SJCRH30 (cell line): ENCODE measurements at regions not wholly inside any gene's neighbourhood (a gene's known extent, or its start where the extent isn't known, plus 50 kb on each side); places are given as distances from the start of the nearest gene placed in this dataset.
A peak's percentile ranks its signal among the peaks of the same experiment; 100 is the strongest.

ENCODE experiments used
- DNase-seq, 2 experiments: peaks; one replicate each; pipeline ENCODE4 v3.0.0-alpha.2; 2015 to 2020
- H3K27ac ChIP-seq: fragments of 250-450 bp; sonication (Bioruptor Pico); 2 replicates; pipeline ENCODE4 v1.5.1; 2020; ENCODE audit warnings: mild to moderate bottlenecking, moderate library complexity
- H3K27me3 ChIP-seq: fragments of 250-450 bp; sonication (Bioruptor Pico); 2 replicates; pipeline ENCODE4 v1.5.1; 2020; ENCODE audit warnings: mild to moderate bottlenecking, moderate library complexity
- H3K36me3 ChIP-seq: fragments of 250-450 bp; sonication (Bioruptor Pico); 2 replicates; pipeline ENCODE4 v1.5.1; 2020; ENCODE audit warnings: mild to moderate bottlenecking, moderate library complexity
- H3K4me1 ChIP-seq: fragments of 250-450 bp; sonication (Bioruptor Pico); 2 replicates; pipeline ENCODE4 v1.5.1; 2020; ENCODE audit warnings: mild to moderate bottlenecking, moderate library complexity
- H3K4me3 ChIP-seq: fragments of 250-450 bp; sonication (Bioruptor Pico); 2 replicates; pipeline ENCODE4 v1.5.1; 2020; ENCODE audit warnings: mild to moderate bottlenecking, moderate library complexity
- H3K9me3 ChIP-seq: fragments of 250-450 bp; sonication (Bioruptor Pico); replicated peaks from 2 replicates; pipeline ENCODE4 v1.5.1; 2020; ENCODE audit warnings: mild to moderate bottlenecking, moderate library complexity

DNA sequence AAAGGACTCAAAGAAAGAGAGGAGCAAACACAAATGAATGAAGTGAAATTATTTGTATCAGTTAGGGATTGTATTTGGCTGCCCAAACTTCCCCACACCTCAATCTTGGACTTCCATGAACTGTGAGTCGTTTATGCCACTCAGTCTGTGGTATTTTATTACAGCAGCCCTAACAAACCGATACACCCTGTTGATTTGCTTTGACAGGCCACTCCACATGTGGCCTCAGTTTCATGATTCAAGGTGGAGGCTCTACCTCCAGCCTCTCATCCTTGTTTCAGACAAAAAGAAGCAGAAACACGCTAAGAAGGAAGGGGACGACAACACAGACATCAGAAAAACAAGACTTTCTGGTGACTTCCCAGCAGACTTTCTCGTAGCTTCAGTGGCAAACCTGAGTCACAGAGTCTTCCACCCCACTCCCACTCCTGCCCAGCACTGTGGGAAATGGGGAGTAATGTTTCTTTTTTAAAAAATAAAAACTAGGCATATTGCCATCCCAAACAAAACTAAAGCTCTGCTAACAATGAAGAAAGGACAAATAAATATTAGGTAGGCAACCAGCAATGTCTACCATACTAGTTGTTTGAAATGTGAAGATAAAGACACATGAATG, 52.2 kb upstream of the ABCA1 start:
- no peak for DNase-seq
- Histone ChIP-seq H3K27ac (no peak overlapping the region), H3K9me3 (no peaks in the 10 kb centered on the region), H3K4me1 (no peaks in the 10 kb centered on the region), H3K27me3 (no peaks in the 10 kb centered on the region), H3K36me3 (no peaks in the 10 kb centered on the region), H3K4me3 (no peak overlapping the region)

DNA sequence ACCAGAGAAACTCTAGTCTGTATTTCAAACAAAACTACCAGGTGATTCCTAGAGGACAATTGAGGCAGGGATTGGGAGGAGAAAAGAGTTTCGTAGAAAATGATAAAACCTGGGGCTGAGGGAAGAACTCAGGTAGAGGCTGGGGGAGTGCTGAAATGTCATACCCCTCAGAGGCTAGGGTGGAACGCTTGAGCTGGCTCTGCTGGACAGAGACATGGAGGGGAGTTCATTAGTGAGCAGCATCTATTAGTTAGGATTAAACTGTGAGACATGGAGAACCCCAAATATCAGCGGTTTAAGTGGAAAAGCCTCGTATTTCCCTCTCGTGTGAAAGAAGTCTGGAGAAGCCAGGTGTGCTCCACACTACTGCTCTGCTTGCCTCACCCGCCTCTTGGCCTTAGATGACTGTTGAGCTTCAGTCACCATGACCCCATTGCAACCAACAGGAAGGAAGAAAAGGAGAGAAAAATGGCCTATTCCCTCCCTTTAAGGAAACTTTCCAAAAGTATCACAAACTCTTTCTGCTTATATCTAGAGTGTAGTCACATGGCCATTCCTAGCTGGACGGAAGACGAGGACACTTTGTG, 53.7 kb upstream of the ABCA1 start:
- Histone ChIP-seq H3K9me3 (no peaks in the 10 kb centered on the region), H3K27ac (no peak overlapping the region), H3K36me3 (no peaks in the 10 kb centered on the region), H3K4me3 (no peak overlapping the region), H3K4me1 (no peaks in the 10 kb centered on the region), H3K27me3 (no peaks in the 10 kb centered on the region)
- DNase-seq = no peak

DNA sequence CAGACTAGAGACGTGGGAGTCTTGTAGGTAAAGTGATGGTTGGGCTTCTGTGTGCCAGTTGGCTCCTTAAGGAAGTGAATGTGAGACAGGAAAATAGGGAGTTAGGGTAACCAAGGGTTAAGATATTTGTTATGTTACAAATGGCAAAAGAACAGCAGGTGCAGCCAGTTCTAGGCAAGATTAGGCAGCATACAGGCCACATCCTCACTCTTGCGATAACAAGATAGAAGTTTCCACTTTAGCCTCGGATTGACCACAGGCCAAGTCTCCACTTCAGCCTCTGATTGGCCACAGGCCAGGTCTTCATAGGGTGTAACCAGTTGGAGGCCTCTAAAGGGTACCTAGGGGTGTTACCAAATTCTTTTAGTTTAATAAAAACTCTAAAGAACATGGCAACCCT, 54.6 kb upstream of the ABCA1 start:
- DNase-seq = no peak
- no peaks in the 10 kb centered on the region for H3K9me3 ChIP-seq
- no peaks in the 10 kb centered on the region for H3K4me1 ChIP-seq
- H3K4me3 ChIP-seq = no peak overlapping the region
- no peak overlapping the region for H3K27ac ChIP-seq
- no peaks in the 10 kb centered on the region for H3K27me3 ChIP-seq
- no peaks in the 10 kb centered on the region for H3K36me3 ChIP-seq

GRCh38 chr9:104983491-104983890, 55.5 kb upstream of the ABCA1 start:
- Histone ChIP-seq H3K4me3 (no peak overlapping the region), H3K27ac (no peak overlapping the region), H3K9me3 (no peaks in the 10 kb centered on the region), H3K4me1 (no peaks in the 10 kb centered on the region), H3K27me3 (no peaks in the 10 kb centered on the region), H3K36me3 (no peaks in the 10 kb centered on the region)
- DNase-seq = no peak

GRCh38 chr9:104984121-104984520, 56.2 kb upstream of the ABCA1 start:
- Histone ChIP-seq H3K4me3 (no peak overlapping the region), H3K36me3 (no peaks in the 10 kb centered on the region), H3K27me3 (no peaks in the 10 kb centered on the region), H3K27ac (no peak overlapping the region), H3K4me1 (no peaks in the 10 kb centered on the region), H3K9me3 (no peaks in the 10 kb centered on the region)
- DNase-seq = no peak

- no peaks in the 10 kb centered on the region for H3K36me3 ChIP-seq
- H3K9me3 ChIP-seq = no peaks in the 10 kb centered on the region
Measured at GRCh38 chr9:104984542-104984941, 56.6 kb upstream of the ABCA1 start.

DNA sequence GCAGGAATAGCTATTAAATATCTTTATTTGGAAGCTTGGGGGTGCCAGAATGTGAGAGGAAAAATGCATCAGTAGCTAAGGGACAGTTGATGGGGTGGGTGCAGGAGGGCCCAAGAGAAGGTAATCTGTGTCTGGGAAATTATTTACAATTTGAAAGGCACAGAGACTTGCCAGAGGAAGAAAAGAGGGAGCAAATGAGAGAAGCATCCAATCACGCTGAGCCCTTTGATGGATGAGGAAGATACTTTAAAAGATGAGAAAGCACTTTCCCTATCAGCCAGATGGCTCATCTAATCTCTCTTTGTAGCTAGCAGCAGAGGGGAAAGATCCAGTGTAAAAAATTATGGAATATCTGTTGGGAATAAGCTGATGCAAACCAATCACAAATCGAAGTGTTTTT, 57.0 kb upstream of the ABCA1 start:
- no peaks in the 10 kb centered on the region for H3K4me1 ChIP-seq
- no peaks in the 10 kb centered on the region for H3K9me3 ChIP-seq
- H3K36me3 ChIP-seq = no peaks in the 10 kb centered on the region
- no peak overlapping the region for H3K27ac ChIP-seq
- no peak for DNase-seq
- H3K27me3 ChIP-seq = no peaks in the 10 kb centered on the region
- no peak overlapping the region for H3K4me3 ChIP-seq

More at GRCh38 chr9:104984542-104984941, 56.6 kb upstream of the ABCA1 start:
- H3K27ac ChIP-seq = no peak overlapping the region
- no peaks in the 10 kb centered on the region for H3K4me1 ChIP-seq
- H3K27me3 ChIP-seq = no peaks in the 10 kb centered on the region
- no peak overlapping the region for H3K4me3 ChIP-seq
- DNase-seq = no peak

DNA sequence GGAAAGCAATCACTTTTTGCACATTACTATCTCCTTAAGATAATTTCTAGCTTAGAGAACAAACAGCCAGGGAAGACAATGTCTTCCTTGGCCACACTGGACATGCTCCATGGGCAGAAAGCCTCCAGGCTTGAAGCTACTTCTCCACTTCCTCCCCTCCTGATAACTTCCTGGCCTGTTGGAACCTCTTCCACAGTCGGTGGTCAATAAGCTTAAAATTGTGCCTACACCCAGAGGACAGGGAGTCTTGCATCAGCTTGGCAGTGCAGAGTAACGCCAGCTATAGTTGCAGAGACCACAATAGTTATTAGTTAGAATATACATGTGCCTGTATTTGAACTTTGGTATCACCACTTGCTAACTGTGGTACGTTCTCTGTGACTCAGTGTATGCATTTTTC, 58.1 kb upstream of the ABCA1 start:
- no peaks in the 10 kb centered on the region for H3K27me3 ChIP-seq
- H3K27ac ChIP-seq = no peak overlapping the region
- H3K4me3 ChIP-seq = no peak overlapping the region
- H3K36me3 ChIP-seq = no peaks in the 10 kb centered on the region
- H3K9me3 ChIP-seq = no peaks in the 10 kb centered on the region
- no peak for DNase-seq
- no peaks in the 10 kb centered on the region for H3K4me1 ChIP-seq

DNA sequence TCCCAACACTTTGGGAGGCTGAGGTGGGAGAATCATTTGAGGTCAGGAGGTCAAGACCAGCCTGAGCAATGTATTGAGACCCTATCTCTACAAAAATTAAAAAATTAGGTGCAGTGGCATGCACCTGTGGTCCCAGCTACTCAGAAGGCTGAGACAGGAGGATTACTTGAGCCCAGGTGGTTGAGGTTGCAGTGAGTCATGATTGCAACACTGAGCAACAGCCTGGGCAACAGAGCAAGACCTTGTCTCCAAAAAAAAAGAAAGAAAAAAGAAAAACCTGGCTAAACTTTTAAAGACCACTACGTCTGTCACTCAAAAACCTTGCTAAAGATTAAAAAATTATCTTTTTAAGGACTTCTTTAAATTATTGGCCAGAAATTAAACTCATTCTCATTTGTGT, 59.8 kb upstream of the ABCA1 start:
- H3K4me1 ChIP-seq = peaks cover 4% of the 10 kb centered on the region; the same call in 1 of the 2 replicates
- H3K27ac ChIP-seq = no peak overlapping the region
- no peaks in the 10 kb centered on the region for H3K36me3 ChIP-seq
- H3K27me3 ChIP-seq = no peaks in the 10 kb centered on the region
- no peak for DNase-seq
- no peak overlapping the region for H3K4me3 ChIP-seq
- H3K9me3 ChIP-seq = no peaks in the 10 kb centered on the region

DNA sequence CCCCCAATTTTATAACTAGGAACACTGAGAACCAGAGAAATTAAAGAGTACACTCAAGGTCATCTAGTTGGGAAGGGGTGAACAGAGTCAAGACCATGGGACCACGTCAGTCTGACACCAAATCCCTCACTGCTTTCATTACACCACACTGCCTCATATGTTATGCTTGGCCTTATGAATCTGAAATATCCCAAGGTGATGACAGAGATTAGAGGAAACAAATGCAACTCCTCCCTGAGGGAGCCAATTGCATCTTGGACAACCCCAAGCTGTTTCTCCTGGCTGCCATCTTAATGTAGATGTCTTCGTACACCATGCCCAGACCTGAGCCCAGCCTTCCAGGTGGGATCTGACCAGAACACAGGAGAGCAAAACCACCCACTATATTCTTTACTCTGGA, 60.6 kb upstream of the ABCA1 start:
- no peak for DNase-seq
- Histone ChIP-seq H3K27me3 (no peaks in the 10 kb centered on the region), H3K36me3 (no peaks in the 10 kb centered on the region), H3K4me1 (peaks cover 4% of the 10 kb centered on the region; the same call in 1 of the 2 replicates), H3K9me3 (no peaks in the 10 kb centered on the region), H3K4me3 (no peak overlapping the region), H3K27ac (no peak overlapping the region)

GRCh38 chr9:104991144-104991953, 63.4 kb upstream of the ABCA1 start:
- Histone ChIP-seq H3K27ac (peak overlapping the region; percentile 73), H3K4me1 (peaks cover 4% of the 10 kb centered on the region; the same call in 1 of the 2 replicates), H3K4me3 (peak overlapping the region; percentile 62), H3K36me3 (no peaks in the 10 kb centered on the region), H3K9me3 (no peaks in the 10 kb centered on the region), H3K27me3 (no peaks in the 10 kb centered on the region)
- peak; percentile 79 to 83 for DNase-seq

GRCh38 chr9:104992659-104993058, 64.7 kb upstream of the ABCA1 start:
- H3K27me3 ChIP-seq = no peaks in the 10 kb centered on the region
- H3K4me1 ChIP-seq = peaks cover 4% of the 10 kb centered on the region; the same call in 1 of the 2 replicates
- H3K36me3 ChIP-seq = no peaks in the 10 kb centered on the region
- no peak overlapping the region for H3K4me3 ChIP-seq
- no peak for DNase-seq
- H3K27ac ChIP-seq = no peak overlapping the region
- no peaks in the 10 kb centered on the region for H3K9me3 ChIP-seq

DNA sequence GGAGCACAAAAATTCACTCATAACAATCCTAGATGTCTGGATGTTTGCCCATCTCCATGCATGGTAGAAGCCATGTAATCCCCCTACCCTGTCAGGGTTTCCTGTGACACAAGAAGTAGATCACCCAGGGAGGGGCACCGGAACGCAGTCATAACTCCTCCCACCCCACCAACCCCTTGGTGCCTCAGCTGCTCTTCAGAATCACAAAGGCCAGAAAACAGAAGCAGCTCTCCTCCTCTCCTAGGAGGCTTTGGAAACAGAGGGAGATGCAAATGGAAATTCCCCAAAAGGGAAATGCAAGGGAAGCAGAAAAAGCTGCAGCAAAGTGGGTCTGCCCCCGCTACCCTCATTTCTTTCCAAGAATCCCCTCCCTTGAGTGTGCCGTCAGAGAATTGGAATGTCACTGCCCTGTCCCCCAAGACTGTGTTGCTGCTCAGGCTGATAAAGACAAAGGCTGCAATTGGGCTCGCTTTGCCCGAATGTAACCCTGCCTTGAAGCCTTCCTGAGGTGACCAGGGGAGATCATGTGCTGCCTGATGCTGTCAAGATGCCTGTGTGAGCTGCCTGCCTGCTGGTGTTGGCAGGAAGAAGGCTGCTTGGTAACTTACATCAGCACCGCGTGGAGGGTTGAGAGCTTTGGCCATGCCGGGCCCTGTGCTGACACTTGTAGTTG, 65.5 kb upstream of the ABCA1 start:
- no peak for DNase-seq
- no peak overlapping the region for H3K27ac ChIP-seq

DNA sequence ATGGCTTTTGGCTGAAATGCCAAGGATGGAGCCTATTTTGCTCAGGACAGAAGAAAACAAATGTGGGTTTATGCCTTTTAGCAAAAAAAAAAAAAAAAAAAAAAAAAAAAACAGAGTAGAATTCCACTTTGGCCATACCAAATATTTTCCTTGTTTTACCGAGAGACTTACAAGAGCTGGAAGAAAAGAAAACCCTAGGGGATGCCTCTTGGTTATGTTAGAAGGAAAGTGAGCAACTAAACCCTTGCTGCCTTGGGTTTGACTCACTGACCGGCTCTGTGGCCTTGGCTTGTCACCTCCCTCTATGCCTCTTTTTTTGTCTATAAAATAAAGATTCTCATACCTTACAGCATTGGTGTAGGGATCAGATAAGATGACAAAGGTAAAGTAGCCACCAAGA, 69.6 kb upstream of the ABCA1 start:
- no peaks in the 10 kb centered on the region for H3K9me3 ChIP-seq
- DNase-seq = no peak
- no peak overlapping the region for H3K27ac ChIP-seq
- H3K4me1 ChIP-seq = no peaks in the 10 kb centered on the region
- H3K36me3 ChIP-seq = no peaks in the 10 kb centered on the region
- no peak overlapping the region for H3K4me3 ChIP-seq
- no peaks in the 10 kb centered on the region; the same call in 1 of the 2 replicates for H3K27me3 ChIP-seq

More for the DNA sequence above, 65.5 kb upstream of the ABCA1 start:
- no peaks in the 10 kb centered on the region for H3K9me3 ChIP-seq
- H3K27me3 ChIP-seq = no peaks in the 10 kb centered on the region; the same call in 1 of the 2 replicates
- H3K36me3 ChIP-seq = no peaks in the 10 kb centered on the region
- peaks cover 4% of the 10 kb centered on the region; the same call in 1 of the 2 replicates for H3K4me1 ChIP-seq
- H3K4me3 ChIP-seq = no peak overlapping the region

- DNase-seq = no peak
- H3K9me3 ChIP-seq = no peaks in the 10 kb centered on the region
- H3K27ac ChIP-seq = no peak overlapping the region
- no peaks in the 10 kb centered on the region for H3K4me1 ChIP-seq
- H3K27me3 ChIP-seq = no peaks in the 10 kb centered on the region; the same call in 1 of the 2 replicates
- no peaks in the 10 kb centered on the region for H3K36me3 ChIP-seq
- no peak overlapping the region for H3K4me3 ChIP-seq
Measured at GRCh38 chr9:104999136-104999535, 71.2 kb upstream of the ABCA1 start.
